Endothelial cell (in vitro differentiated cells): ENCODE measurements at regions not wholly inside any gene's neighbourhood (a gene's known extent, or its start where the extent isn't known, plus 50 kb on each side); places are given as distances from the start of the nearest gene placed in this dataset.
"Not testable (repeated sequence)": the region's sequence is repeated elsewhere in the genome, so short reads cannot be mapped to it uniquely, and the experiment has no call there.

Experiments used
- DNase-seq: peaks from one replicate; pipeline ENCODE4 v3.0.0; 2021; ENCODE audit warnings: low spot score
- H3K27ac Mint-ChIP-seq: one replicate; pipeline ENCODE4 v1.8.0; 2021; ENCODE audit warnings: mixed read lengths, inconsistent platforms; ENCODE audit not compliant: unreplicated experiment
- H3K27me3 Mint-ChIP-seq: one replicate; pipeline ENCODE4 v1.8.0; 2021; ENCODE audit warnings: mild to moderate bottlenecking, moderate library complexity, mixed read lengths, inconsistent platforms; ENCODE audit not compliant: unreplicated experiment
- H3K36me3 Mint-ChIP-seq: one replicate; pipeline ENCODE4 v1.8.0; 2021; ENCODE audit warnings: mild to moderate bottlenecking, low read depth, mixed read lengths, inconsistent platforms; ENCODE audit not compliant: unreplicated experiment
- H3K4me1 Mint-ChIP-seq: one replicate; pipeline ENCODE4 v1.8.0; 2021; ENCODE audit warnings: mild to moderate bottlenecking, mixed read lengths, inconsistent platforms; ENCODE audit not compliant: unreplicated experiment
- H3K4me3 Mint-ChIP-seq: one replicate; pipeline ENCODE4 v1.8.0; 2021; ENCODE audit warnings: mild to moderate bottlenecking, mixed read lengths, inconsistent platforms; ENCODE audit not compliant: unreplicated experiment
- H3K9me3 Mint-ChIP-seq: one replicate; pipeline ENCODE4 v1.8.0; 2021; ENCODE audit warnings: mixed read lengths, inconsistent platforms; ENCODE audit not compliant: unreplicated experiment
- CTCF ChIP-seq: fragments of 200-600 bp; sonication (generic); IDR thresholded peaks from one replicate; pipeline ENCODE4 v1.5.0; 2021; ENCODE audit warnings: antibody characterized with exemption; ENCODE audit not compliant: unreplicated experiment

- not testable (repeated sequence) for DNase-seq, H3K4me1 Mint-ChIP-seq, H3K27me3 Mint-ChIP-seq, H3K27ac Mint-ChIP-seq, H3K9me3 Mint-ChIP-seq, H3K36me3 Mint-ChIP-seq, H3K4me3 Mint-ChIP-seq
These were observed 59.2 kb upstream of the CCDC180 start for GRCh38 chr9:97248252-97248651.

- Mint-ChIP-seq H3K36me3 (no peaks in the 10 kb centered on the region), H3K27ac (no peak overlapping the region), H3K4me1 (peaks cover 10% of the 10 kb centered on the region), H3K27me3 (no peaks in the 10 kb centered on the region), H3K9me3 (no peaks in the 10 kb centered on the region), H3K4me3 (no peak overlapping the region)
- TF ChIP-seq CTCF, result no peak
- DNase-seq, result no peak
These were observed 63.9 kb upstream of the CCDC180 start for GRCh38 chr9:97243606-97244005.

GRCh38 chr9:97241430-97241829, 66.0 kb upstream of the CCDC180 start:
- not testable (repeated sequence) for H3K9me3 Mint-ChIP-seq, DNase-seq, H3K4me3 Mint-ChIP-seq, H3K27me3 Mint-ChIP-seq, H3K27ac Mint-ChIP-seq, H3K36me3 Mint-ChIP-seq
- peaks cover 20% of the 10 kb centered on the region for H3K4me1 Mint-ChIP-seq

- TF ChIP-seq CTCF, result no peak
- DNase-seq, result peak; percentile 76
- Mint-ChIP-seq H3K9me3 (no peaks in the 10 kb centered on the region), H3K36me3 (no peaks in the 10 kb centered on the region), H3K4me1 (peaks cover 27% of the 10 kb centered on the region), H3K4me3 (peak overlapping the region; percentile 98), H3K27ac (peak overlapping the region; percentile 89), H3K27me3 (peaks cover 2% of the 10 kb centered on the region)
These were observed 69.2 kb upstream of the CCDC180 start for GRCh38 chr9:97237951-97238889.

- Mint-ChIP-seq H3K4me3 (peak overlapping the region; percentile 98), H3K27me3 (peaks cover 2% of the 10 kb centered on the region), H3K9me3 (no peaks in the 10 kb centered on the region), H3K36me3 (no peaks in the 10 kb centered on the region), H3K27ac (peak overlapping the region; percentile 98), H3K4me1 (peaks cover 36% of the 10 kb centered on the region)
- TF ChIP-seq CTCF, result no peak
- peak; percentile 48 for DNase-seq
These were observed 70.1 kb upstream of the CCDC180 start for GRCh38 chr9:97237311-97237786.

- not testable (repeated sequence) for DNase-seq, H3K9me3 Mint-ChIP-seq, H3K27me3 Mint-ChIP-seq, H3K36me3 Mint-ChIP-seq
- peak overlapping the region; percentile 87 for H3K27ac Mint-ChIP-seq
- peak overlapping the region; percentile 10 for H3K4me3 Mint-ChIP-seq
- H3K4me1 Mint-ChIP-seq, result peaks cover 31% of the 10 kb centered on the region
These were observed 74.5 kb upstream of the CCDC180 start for GRCh38 chr9:97233009-97233400.

GRCh38 chr9:97232060-97233008, 75.1 kb upstream of the CCDC180 start:
- peak overlapping the region; percentile 87 for H3K27ac Mint-ChIP-seq
- peak overlapping the region; percentile 28 for H3K4me3 Mint-ChIP-seq
- not testable (repeated sequence) for H3K36me3 Mint-ChIP-seq, DNase-seq, H3K9me3 Mint-ChIP-seq, H3K27me3 Mint-ChIP-seq
- H3K4me1 Mint-ChIP-seq, result peaks cover 29% of the 10 kb centered on the region

- H3K36me3 Mint-ChIP-seq, H3K27ac Mint-ChIP-seq, H3K9me3 Mint-ChIP-seq, H3K4me1 Mint-ChIP-seq: not testable (repeated sequence)
- H3K27me3 Mint-ChIP-seq, result peaks cover 17% of the 10 kb centered on the region
- DNase-seq, result peak; percentile 10
- peak overlapping the region; percentile 57 for H3K4me3 Mint-ChIP-seq
These were observed 85.1 kb upstream of the CCDC180 start for GRCh38 chr9:97222393-97222792.
